Right lung (tissue), 2 donors: ENCODE measurements at regions not wholly inside any gene's neighbourhood (a gene's known extent, or its start where the extent isn't known, plus 50 kb on each side); places are given as distances from the start of the nearest gene placed in this dataset.

ENCODE experiments used
- DNase-seq, 2 donors: peaks; one replicate each; pipeline ENCODE4 v3.0.0-alpha.2; 2013

DNA sequence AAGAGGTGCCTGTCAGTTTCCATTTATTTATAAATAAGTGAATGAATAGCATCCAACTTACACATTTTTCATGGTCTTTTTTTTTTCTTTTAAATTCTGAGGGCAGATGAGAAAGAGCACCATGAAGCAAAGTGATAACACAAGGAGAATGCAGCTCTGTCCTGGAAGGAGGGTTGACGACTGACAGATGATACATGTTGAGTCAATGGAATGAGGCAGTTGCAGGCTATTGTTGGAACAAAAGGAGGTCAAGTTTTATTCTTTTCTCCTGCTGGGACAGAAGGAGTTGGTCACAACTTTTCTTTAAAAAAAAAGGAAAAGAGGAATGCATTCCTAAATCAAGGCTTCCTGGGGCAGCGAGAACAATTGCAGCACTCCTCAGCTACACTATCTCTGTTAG is 119.9 kb upstream of the PLEKHG7 start:
- no peak for DNase-seq

DNA sequence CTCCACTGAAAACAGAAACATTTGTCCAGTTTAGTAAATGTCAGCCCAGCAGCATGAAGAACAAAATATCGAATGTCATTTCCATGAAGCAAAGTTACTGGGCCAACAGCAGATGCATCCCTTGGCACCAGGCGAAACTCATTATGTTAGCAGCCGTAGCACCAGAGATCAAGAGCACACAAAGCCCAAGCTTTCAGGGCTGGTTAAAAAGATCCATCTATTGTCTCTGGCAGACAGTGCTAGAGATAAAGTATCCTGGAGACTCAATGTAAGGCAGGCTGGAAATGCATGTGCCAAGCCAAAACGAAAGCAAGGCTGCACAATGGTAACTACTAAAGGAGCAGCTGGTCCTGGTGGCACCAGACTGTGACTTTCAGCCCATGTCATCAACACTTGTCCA is 120.3 kb upstream of the PLEKHG7 start:
- no peak for DNase-seq

DNA sequence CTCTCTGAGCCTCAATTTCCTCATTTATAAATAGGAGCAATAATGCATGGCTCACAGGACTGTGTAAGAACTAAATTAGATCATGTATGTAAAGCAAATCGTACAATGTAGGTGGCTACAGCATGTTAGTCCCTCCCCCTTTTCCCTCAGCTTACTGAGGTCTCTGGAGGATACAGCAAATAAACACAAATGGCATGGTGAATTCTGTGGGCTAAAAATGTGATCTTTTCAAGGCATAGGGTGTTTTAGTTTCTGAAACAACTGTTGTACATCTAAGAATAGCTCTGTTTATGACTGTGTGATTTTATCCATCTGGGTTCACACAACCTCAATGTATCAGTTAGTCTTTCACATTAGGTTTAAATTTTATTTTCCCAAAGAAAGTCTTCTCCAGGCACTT is 121.2 kb upstream of the PLEKHG7 start:
- DNase-seq, result no peak

DNA sequence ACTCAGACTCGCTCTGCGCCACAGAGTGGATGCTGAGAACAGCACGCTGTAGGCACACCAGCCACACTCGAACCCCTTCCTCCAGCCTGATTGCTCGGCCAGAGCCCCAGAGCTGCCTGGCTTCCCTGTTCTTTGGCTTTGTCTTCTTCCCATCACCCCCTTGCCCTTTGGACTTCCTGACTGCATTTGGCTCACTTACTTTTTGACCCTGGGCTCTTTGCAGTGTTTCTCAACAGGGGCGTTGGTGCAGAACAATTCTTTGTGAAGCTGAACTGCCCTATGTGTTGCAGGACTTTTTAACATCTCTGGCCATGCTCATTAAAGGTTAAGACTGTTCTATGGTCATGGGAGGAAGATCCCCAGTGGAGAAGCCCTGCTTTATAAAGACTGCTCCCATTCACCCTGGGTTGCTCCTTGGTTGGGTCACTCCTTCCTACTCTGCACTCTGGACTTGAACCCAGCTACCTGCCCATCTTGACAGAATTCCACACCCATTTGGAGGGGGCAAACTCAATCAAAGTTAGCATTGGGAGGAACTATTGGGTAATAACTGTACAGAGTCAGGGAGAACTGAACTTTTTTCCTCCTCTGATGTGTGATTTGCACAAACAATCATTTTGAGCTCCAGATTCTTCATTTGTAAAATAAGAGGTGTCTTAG is 127.7 kb upstream of the PLEKHG7 start:
- no peak for DNase-seq

DNA sequence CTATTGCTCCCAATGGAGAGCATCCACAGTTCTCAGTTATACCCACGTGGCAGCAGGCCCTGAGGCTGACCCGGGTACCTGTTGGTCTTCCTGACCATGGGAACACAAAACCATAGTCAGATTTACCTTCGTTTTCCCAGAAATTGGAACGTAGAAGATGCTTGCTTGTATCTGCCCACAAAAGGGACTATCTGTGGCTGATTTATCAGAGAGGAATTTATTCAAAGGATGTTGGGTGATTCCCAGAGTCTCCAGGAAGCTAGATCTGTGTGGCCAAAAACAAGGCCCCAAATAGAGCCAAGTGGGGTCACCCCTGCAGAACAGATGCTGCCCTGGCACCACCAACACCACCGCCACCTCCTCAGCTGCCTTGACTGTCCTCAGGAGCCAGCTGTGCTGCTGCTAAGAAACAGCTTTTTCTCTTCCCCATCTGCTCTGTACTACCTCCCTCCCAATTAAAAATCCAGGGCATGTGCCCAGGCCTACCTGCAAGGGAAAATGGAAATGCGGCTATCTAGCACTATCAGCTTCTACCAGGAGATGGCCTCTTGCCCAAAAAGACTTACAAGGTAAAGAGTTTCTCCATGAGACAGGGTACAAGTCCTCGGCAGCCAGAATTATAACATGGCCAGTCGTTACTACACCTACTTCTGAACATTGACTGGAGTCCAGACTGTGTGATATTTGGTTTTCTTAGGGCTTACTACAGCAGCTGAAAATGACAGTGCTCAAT is 128.6 kb upstream of the PLEKHG7 start:
- no peak for DNase-seq

DNA sequence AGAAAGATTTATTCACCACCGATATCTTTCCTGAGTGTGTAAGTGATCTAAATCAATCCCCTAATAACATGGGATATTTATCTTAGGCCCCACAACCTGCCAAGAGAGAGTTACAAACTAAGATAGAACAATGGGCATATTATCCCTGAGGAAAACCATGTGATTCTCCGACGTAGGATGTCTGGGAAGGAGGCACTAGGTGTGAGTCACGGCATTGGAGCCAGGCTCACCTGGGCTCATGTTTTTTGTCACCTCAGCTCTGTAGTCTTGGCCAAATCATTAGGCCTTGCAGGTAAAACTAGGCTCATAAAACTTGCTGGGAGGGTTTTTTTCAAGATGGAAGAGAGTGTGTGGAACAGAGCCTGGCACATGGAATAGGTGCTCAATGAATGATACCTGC is 129.7 kb upstream of the PLEKHG7 start:
- DNase-seq, result no peak

DNA sequence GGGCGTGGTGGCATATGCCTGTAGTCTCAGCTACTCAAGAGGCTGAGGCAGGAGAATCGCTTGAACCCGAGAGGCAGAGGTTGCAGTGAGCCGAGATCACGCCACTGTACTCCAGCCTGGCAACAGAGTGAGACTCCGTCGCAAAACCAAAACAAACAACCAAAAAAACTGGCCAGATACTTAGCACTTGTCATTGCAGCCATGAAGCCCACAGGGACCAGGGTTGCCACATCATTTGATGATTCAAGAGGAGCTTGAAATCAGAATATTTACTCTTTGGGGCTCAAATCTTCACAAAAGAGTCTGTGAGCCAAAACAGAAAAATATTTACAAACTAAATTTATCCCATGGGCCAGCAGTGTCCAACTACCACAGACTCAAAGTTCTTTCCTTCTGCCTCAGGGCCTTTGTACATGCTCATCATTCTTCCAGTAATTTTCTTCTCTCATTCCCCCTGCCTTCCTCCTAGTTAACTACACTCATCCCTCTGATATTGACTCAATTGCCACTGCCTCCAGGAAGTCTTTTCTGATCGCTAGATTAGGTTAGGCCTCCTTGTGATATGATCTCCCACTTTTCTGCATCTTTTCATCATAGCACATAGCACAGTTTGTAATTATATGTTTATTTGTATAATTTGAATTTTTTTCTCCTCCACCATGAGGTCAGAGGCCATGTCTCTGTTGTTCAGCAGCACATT is 130.8 kb upstream of the PLEKHG7 start:
- DNase-seq, result no peak

DNA sequence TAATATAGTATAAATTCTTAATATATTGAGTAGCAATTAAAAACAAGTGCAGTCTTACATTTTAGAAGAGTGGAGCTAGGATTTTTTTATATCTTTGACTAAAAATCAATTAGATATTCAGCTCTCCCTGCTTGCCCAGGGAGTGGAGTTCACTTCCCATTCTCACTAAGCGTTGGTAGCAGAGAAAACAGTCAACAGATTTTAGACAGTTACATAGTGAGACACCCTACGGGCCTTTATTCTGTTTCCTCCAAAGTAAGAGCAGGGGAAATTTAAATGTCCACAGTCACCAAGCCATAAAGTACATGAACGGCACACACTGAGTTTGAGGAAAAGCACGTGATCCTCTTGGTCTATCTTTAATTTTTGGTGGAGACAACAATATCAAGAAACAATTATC is 131.6 kb upstream of the PLEKHG7 start:
- no peak for DNase-seq

DNA sequence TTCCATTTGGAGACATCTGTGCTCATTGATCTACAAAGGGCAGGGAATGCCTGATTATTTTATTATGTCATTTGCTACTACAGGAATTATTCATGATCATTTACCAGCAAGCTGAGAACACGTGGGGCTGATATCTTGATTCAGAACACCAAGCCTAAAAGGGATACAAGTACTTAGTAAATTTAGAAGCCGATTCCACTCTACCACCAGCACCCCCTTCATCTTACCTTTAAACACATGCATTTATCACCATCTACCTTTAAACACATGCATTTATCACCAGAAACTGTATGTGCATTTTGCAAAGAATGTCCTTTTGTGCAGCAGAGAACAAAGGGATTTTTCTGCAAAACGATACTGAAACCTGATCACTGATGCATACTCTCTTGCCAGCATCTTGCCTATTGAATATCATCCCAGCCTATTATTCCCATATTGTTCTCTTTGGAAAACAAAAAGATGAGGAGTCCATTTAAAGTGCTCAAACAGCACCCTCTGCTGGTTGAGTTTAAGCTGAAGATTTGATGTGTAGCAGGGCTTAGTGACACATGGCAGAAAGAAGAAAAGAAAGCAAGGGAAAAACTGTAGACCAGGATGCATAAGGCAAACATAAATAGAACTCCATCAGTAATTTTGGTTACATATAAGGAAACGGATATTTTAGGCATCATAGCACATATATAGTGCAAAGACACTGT is 132.6 kb upstream of the PLEKHG7 start:
- DNase-seq, result peak; percentile 74 to 86

DNA sequence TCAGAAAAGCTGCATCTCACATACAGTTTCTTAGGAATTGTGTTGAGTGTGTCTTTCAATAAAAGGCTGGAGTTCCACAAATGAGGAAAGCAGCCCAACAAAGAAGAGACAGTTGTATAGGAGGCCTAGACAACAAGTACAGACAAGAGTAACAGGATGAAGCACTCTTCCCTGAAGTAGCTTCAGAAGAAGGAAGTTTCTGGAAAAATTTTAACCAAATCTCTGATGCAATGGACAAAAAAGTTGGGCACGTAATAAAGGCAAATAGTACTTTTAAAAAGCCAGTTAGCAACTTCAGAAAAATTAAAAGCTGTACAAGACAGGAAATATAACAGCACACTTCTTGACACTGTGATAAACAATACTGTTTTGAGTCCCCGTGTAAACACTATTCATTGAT is 134.1 kb upstream of the PLEKHG7 start:
- DNase-seq, result no peak

DNA sequence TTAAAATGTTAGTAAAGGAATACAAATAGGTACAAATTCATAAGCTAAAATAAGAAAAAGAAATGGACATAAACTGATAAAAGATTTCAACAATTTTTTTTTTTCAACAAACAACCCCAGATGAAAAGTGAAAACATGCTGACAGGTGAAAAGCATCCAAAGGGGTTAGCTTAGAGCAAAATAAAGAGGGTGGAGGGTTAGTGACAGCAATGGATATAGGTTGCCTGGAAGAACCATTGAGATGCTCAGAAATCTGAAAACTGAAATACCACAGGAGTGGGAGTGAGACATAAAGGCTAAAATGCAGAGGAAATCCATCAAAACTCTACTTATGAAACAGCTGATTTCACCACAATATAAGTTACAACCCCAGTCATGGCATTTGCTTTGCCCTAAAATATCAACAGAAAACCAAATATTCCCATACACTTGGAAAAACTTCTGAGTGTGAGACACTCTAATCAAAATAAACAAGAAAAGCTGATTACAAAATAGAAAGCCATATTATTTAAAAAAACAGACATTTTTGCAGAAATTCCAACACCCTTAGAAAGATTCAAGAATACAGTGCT is 136.3 kb upstream of the PLEKHG7 start:
- DNase-seq, result no peak

DNA sequence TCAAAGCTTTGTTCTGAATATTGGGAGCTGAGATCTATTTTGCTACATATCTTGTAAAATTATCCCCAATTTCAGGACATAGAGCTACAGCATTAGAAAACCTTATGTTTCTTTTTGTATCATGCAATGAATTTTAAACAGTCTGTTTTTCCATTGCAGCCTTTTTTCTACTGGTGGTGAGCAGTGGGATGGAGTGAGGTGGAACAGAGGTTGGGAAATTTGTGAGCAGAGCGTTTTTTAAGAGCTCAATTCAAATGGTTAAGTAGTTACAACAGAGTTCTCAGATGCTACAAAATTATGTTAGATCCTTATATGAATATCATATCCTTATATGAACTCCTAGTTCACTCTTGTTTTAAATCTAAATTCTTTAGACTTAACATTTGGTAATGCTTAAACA is 139.0 kb upstream of the PLEKHG7 start:
- no peak for DNase-seq

DNA sequence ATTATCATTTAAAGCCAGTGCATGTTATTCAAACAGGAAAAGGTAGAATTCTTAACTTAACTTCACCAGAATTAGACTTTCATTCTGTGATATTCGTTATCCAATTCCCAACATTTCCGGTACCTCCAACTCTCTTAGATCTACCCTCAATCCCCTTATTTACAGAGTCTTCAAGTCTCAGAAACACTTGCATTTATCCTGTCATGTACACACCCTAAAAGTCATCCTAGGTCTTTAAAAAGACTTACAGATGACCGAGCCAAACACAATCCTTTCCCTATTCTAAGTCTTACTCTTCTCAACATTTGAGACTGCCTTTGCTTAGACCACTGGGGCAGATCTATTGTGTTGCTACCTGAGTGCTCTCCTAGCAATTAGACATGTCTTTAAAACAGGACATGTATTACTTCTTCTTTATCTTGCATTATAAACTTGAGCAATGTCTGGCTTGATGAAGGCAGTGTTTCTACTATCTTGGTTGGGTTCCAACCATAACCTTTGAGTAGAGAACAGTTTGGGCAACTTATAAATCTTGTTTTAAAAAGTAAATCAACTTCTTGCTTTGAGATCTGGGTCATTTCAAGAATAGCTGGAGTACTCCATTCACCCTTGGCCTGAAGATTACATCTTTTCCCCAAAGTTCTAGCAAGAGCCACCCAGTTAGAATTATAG is 140.6 kb upstream of the PLEKHG7 start:
- no peak for DNase-seq

DNA sequence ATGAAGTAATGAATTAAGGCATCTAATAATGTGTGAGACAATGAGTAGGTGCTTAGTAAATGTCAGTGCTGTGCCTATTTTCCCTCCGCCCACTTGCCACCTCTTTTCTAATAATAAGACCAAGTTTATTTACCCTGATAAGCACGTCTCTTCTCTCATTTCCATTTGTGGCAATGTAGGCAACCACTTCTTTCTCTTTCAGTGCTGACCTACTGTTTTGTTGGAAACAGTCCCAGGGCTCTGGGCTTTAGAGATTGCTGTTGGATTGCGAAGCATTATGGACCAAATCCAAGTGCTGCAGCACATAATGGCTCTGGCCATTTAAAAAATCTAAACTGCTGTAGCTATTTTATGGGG is 141.3 kb upstream of the PLEKHG7 start:
- DNase-seq, result peak; percentile 90 to 91

DNA sequence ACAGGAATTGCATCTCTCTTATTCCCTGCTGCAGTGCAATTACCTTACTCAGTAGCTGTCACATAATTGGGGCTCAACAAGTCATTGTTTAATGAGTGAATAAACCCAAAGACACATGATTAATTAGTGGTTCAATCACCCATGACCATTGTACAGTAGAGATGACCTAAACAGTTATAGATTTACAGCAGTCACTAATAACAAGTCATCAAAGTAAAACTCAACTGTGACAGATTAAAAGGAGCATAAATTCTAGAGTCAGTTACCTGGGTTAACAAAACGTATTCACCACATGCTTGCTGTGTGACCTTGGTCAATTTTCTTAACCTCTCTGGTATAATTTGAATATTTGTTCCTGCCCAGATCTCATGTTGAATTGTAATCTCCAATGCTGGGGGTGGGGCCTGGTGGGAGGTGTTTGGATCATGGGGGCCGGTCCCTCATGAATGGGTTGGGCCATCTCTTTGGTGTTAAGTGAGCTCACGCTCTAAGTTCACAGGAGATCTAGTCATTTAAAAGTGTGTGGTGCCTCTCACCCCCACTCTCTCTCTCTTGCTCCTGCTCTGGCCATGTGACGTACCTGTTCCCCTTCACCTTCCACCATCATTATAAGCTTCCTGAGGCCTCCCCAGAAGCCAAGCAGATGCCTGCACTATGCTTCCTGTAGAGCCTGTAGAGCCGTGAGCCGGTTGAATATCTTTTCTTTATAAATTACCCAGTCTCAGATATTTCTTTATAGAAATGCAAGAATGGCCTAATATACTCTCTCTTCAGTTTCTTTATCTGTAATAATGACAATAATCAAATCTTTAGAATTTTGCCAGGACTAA is 141.9 kb upstream of the PLEKHG7 start:
- DNase-seq, result no peak

DNA sequence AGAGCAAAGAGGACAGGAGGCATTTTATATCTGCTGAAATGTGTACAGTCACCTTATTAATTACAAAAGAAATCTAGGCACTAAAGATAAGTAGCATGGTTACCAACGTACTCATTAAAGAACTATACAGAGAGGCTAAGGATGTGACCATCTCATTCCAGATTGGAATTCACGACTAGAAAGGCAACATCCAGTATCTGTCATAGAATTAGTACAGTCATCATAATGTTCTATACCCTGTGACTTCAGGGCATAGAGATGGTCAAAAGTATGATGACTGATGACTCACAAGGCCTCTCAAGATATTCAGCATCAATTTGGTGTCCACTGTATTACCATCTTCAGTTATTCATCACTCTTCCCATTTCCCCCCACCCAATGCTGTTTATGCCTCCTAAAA is 144.0 kb upstream of the PLEKHG7 start:
- DNase-seq, result no peak

DNA sequence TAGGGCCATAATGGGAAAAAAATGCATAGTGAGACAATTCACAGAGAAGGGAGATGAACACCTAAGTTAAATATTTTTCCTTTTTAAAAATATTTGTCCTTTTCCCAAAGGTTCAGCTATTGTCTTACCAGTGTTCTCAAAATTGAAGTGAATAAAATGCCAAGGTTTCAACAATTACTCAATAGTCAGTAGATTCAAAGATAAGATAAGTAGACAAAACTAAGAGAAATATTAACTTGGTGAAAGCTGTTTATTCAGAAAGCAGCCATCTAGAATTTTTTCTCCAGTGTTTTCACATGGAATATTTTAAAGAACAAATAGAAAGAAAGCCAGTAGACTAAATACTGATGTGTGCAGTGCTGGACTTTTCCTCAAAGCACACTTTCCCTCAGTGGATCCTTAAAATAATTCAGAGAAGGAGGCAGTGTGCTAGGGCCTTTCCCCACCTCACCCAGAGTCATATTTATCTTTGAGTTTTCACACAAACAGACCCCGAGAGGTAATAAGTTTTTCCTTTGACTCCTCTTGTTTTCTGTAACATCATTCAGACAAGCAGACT is 144.5 kb upstream of the PLEKHG7 start:
- no peak for DNase-seq

DNA sequence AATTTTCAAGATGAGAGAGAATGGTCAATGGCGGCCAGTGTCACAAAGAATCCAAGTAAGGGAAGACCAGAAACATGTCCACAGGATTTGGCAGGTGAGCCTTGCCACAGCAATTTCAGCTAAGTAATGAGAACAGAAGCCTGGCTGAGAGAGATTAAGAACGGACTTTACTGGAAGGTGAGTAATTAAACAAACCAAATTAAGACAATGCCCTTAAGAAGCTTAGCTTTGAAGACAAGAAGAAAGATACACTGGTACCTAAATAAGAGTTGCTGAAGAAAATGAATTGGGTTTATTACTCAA is 145.4 kb upstream of the PLEKHG7 start:
- no peak for DNase-seq

DNA sequence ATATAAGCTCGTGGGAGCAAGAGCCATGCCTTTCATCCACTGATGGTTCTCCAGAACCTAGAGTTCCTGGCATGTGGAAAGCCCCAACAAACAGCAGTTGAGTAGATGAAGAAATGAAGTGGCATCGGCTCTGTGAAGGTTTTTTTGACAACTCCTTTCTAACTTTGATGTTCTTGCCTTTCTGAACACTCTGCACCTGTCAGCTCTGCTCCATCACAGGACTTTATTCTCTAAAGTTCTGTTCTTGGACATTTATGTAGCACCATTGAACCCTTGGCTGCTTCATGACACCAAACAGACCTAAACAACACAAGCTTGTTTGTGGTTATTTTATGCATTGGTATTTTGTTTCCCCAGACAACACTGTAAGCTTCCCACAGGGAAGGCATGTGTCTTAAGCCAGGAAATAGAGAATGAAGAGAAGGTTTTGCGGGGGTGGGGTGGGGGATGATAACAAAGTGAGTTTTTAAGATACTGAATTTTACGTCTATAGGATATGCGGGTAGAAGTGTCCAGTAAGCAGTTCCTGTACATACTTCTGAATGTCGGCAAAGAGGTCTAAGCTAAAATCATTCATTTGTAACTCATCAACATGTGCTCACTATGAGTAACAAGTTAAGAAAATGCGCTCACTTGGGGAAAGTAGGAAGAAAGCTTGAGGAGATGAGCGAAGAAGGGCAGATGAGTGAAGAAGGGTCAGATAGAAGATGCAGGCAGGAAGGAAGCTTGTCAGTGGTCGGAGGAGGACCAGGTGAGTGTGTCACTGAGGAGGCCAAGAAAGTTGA is 146.0 kb upstream of the PLEKHG7 start:
- DNase-seq, result no peak

DNA sequence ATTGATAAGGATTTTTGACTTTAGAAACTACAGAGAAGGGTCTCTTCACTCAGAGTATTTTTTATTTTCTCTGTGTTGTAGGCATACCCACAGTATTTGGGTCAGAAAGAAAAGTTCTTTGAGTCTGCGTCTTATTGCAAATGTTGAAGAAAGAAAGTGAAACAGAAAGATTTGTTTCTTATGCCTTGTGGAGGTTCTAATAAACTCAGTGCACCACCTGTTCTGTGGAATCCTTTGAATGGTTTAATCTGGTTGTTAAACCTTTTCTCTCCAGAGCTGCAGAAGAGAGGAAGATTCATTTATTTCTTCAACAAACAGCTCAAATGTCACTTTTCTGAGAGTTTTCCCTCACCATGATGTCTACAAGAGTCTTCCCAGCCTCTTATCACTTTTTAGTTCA is 146.6 kb upstream of the PLEKHG7 start:
- no peak for DNase-seq
